Upper lobe of left lung (tissue), 6 donors: ENCODE measurements at regions not wholly inside any gene's neighbourhood (a gene's known extent, or its start where the extent isn't known, plus 50 kb on each side); places are given as distances from the start of the nearest gene placed in this dataset.

ENCODE experiments used
- ATAC-seq, 2 donors: fragments of 200-7000 bp; cut with Tn5 transposase; one replicate each; pipeline ENCODE4 v1.9.1; 2022; ENCODE audit warnings: mild to moderate bottlenecking in 2 of 2, moderate library complexity in 2 of 2; ENCODE audit not compliant: low FRiP score in 2 of 2
- DNase-seq, 2 donors: peaks; one replicate each; pipeline ENCODE4 v3.0.0-alpha.2; 2019 to 2020
- H3K27ac ChIP-seq, 4 donors: fragments of 200-600 bp; sonication (generic); one replicate each; pipeline ENCODE4 v1.5.1; 2016 to 2019
- H3K27me3 ChIP-seq, 4 donors: fragments of 200-600 bp; sonication (generic); one replicate each; pipeline ENCODE4 v1.5.1; 2017 to 2019
- H3K36me3 ChIP-seq, 4 donors: fragments of 200-600 bp; sonication (generic); one replicate each; pipeline ENCODE4 v1.5.1; 2016 to 2019
- H3K4me1 ChIP-seq, 4 donors: fragments of 200-600 bp; sonication (generic); one replicate each; pipeline ENCODE4 v1.5.1; 2018 to 2019
- H3K4me3 ChIP-seq, 4 donors: fragments of 200-600 bp; sonication (generic); one replicate each; pipeline ENCODE4 v1.5.1; 2017 to 2019; ENCODE audit warnings: mild to moderate bottlenecking in 2 of 4, moderate library complexity in 1 of 4
- H3K9me3 ChIP-seq, 4 donors: fragments of 200-600 bp; sonication (generic); one replicate each; pipeline ENCODE4 v1.5.1; 2018 to 2019
- EP300 ChIP-seq, 4 donors: sonication (generic); formaldehyde crosslinking; IDR thresholded peaks; one replicate each; pipeline ENCODE4 v1.5.1; 2017; ENCODE audit warnings: antibody characterized with exemption in 4 of 4, control low read depth in 2 of 4
- POLR2A ChIP-seq, 4 donors: fragments of 450-650 bp; IDR thresholded peaks; one replicate each; pipeline ENCODE4 v1.5.1; 2016 to 2017; ENCODE audit warnings: antibody characterized with exemption in 4 of 4, mild to moderate bottlenecking in 2 of 4
- POLR2AphosphoS5 ChIP-seq, 2 donors: sonication (generic); formaldehyde crosslinking; IDR thresholded peaks; one replicate each; pipeline ENCODE4 v1.5.1; 2017; ENCODE audit warnings: antibody characterized with exemption in 2 of 2
- WGBS, 2 donors: methylation state at CpG; one replicate each; pipeline ENCODE4 v1.1.5; 2017 to 2018; 5-methylcytosine and 5-hydroxymethylcytosine counted together
- TF ChIP-seq, protein P1 (sequence below), 6 experiments: fragments of 450-650 bp in 4 of 6; fragments of 200-600 bp in 2 of 6; sonication (generic) in 2 of 6; IDR thresholded peaks; one replicate each; pipeline ENCODE4 v1.5.1; 2016 to 2019; ENCODE audit warnings: antibody characterized with exemption in 6 of 6
- donor health status: DM: no; HTN: no; CAD: no; lungs with moderate emphysema.
- donor health status: DM: no; HTN: yes; CAD: no; lungs with severe emphysema.

GRCh38 chr3:95775486-95776094 is 1038.8 kb upstream of the EPHA6 start:
- Histone ChIP-seq H3K27me3 (no peaks in the 10 kb centered on the region), H3K36me3 (no peaks in the 10 kb centered on the region), H3K4me1 (no peaks in the 10 kb centered on the region), H3K9me3 (peaks cover 0 to 12% (median 11%) of the 10 kb centered on the region in 4 donors), H3K4me3 (no peak overlapping the region), H3K27ac (no peak overlapping the region)
- WGBS, 2 donors = 82 to 84% methylated on average over 5 of the region's 5 CpGs
- TF ChIP-seq POLR2AphosphoS5 (IDR thresholded peaks at IDR 0.05) (no peak), POLR2A (IDR thresholded peaks at IDR 0.05) (no peak), EP300 (IDR thresholded peaks at IDR 0.05) (no peak)
- TF ChIP-seq, protein P1, sequence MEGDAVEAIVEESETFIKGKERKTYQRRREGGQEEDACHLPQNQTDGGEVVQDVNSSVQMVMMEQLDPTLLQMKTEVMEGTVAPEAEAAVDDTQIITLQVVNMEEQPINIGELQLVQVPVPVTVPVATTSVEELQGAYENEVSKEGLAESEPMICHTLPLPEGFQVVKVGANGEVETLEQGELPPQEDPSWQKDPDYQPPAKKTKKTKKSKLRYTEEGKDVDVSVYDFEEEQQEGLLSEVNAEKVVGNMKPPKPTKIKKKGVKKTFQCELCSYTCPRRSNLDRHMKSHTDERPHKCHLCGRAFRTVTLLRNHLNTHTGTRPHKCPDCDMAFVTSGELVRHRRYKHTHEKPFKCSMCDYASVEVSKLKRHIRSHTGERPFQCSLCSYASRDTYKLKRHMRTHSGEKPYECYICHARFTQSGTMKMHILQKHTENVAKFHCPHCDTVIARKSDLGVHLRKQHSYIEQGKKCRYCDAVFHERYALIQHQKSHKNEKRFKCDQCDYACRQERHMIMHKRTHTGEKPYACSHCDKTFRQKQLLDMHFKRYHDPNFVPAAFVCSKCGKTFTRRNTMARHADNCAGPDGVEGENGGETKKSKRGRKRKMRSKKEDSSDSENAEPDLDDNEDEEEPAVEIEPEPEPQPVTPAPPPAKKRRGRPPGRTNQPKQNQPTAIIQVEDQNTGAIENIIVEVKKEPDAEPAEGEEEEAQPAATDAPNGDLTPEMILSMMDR (IDR thresholded peaks at IDR 0.05) = no peak
- DNase-seq (no peak), ATAC-seq (no peak)

- ATAC-seq (no peak), DNase-seq (no peak)
- TF ChIP-seq POLR2A (IDR thresholded peaks at IDR 0.05) = no peak
- TF ChIP-seq, protein P1 (IDR thresholded peaks at IDR 0.05) = no peak
- no peak for TF ChIP-seq EP300 (IDR thresholded peaks at IDR 0.05)
- TF ChIP-seq POLR2AphosphoS5 (IDR thresholded peaks at IDR 0.05) = no peak
- Histone ChIP-seq H3K36me3 (no peaks in the 10 kb centered on the region), H3K9me3 (peaks cover 0 to under 1% (median 0%) of the 10 kb centered on the region in 4 donors), H3K4me1 (no peaks in the 10 kb centered on the region), H3K27ac (no peak overlapping the region), H3K4me3 (no peak overlapping the region), H3K27me3 (no peaks in the 10 kb centered on the region)
These were observed 1032.8 kb upstream of the EPHA6 start for GRCh38 chr3:95781598-95781997.

- DNase-seq (no peak), ATAC-seq (no peak)
- 72 to 80% methylated on average over 1 of the region's 1 CpG for WGBS, 2 donors
- Histone ChIP-seq H3K4me1 (no peaks in the 10 kb centered on the region), H3K4me3 (no peak overlapping the region), H3K9me3 (no peaks in the 10 kb centered on the region), H3K36me3 (no peaks in the 10 kb centered on the region), H3K27me3 (no peaks in the 10 kb centered on the region), H3K27ac (no peak overlapping the region)
- TF ChIP-seq EP300 (IDR thresholded peaks at IDR 0.05) (no peak), POLR2A (IDR thresholded peaks at IDR 0.05) (no peak), POLR2AphosphoS5 (IDR thresholded peaks at IDR 0.05) (no peak)
- TF ChIP-seq, protein P1 (IDR thresholded peaks at IDR 0.05) = no peak
These were observed 1025.3 kb upstream of the EPHA6 start for GRCh38 chr3:95789111-95789510.

GRCh38 chr3:95797081-95797480 is 1017.3 kb upstream of the EPHA6 start:
- no peaks in the 10 kb centered on the region for H3K9me3 ChIP-seq
- H3K4me3 ChIP-seq = no peak overlapping the region
- no peaks in the 10 kb centered on the region for H3K36me3 ChIP-seq
- H3K27me3 ChIP-seq = no peaks in the 10 kb centered on the region
- TF ChIP-seq POLR2AphosphoS5 (IDR thresholded peaks at IDR 0.05) = no peak
- TF ChIP-seq, protein P1 (IDR thresholded peaks at IDR 0.05) = no peak
- ATAC-seq (no peak), DNase-seq (no peak)
- H3K4me1 ChIP-seq = no peaks in the 10 kb centered on the region
- H3K27ac ChIP-seq = no peak overlapping the region
- 78 to 100% methylated on average over 1 to 3 of the region's 3 CpGs for WGBS, 2 donors

GRCh38 chr3:95798628-95799027 is 1015.8 kb upstream of the EPHA6 start:
- ATAC-seq = no peak

More at GRCh38 chr3:95798628-95799027, 1015.8 kb upstream of the EPHA6 start:
- H3K4me3 ChIP-seq = no peak overlapping the region
- H3K27me3 ChIP-seq = no peaks in the 10 kb centered on the region
- TF ChIP-seq, protein P1 (IDR thresholded peaks at IDR 0.05) = no peak
- TF ChIP-seq EP300 (IDR thresholded peaks at IDR 0.05) (no peak), POLR2AphosphoS5 (IDR thresholded peaks at IDR 0.05) (no peak), POLR2A (IDR thresholded peaks at IDR 0.05) (no peak)
- H3K27ac ChIP-seq = no peak overlapping the region
- H3K4me1 ChIP-seq = no peaks in the 10 kb centered on the region
- 91 to 93% methylated on average over 1 of the region's 1 CpG for WGBS, 2 donors
- no peaks in the 10 kb centered on the region for H3K36me3 ChIP-seq
- DNase-seq = no peak
- no peaks in the 10 kb centered on the region for H3K9me3 ChIP-seq
